CD4-positive, alpha-beta T cell (primary cell): ENCODE measurements at regions not wholly inside any gene's neighbourhood (a gene's known extent, or its start where the extent isn't known, plus 50 kb on each side); places are given as distances from the start of the nearest gene placed in this dataset.

ENCODE experiments used
- ATAC-seq: fragments of 200-7000 bp; cut with Tn5 transposase; one replicate; pipeline ENCODE4 v1.10.0; 2022; ENCODE audit warnings: mild to moderate bottlenecking; ENCODE audit not compliant: poor library complexity
- CTCF ChIA-PET: fragments of 350-600 bp; sonication (Branson Sonifier 250); formaldehyde crosslinking; loops from one replicate; lab custom pipeline; 2021; ENCODE audit warnings: antibody characterized with exemption, inconsistent platforms; lab: Charles Lee
- POLR2A ChIA-PET: fragments of 350-600 bp; sonication (Branson Sonifier 250); formaldehyde crosslinking; loops from one replicate; lab custom pipeline; 2021; ENCODE audit warnings: antibody characterized with exemption, inconsistent platforms; lab: Charles Lee
- DNase-seq, 14 experiments: peaks; one replicate each; pipeline ENCODE4 v3.0.0-alpha.2; 2013 to 2020; ENCODE audit warnings: mixed read lengths in 2 of 14
- H3K27ac ChIP-seq, 2 donors: one replicate each; pipeline versions ENCODE4 v1.5.1 to v1.7.0; 2013; ENCODE audit warnings: low read length in 2 of 2, low read depth in 1 of 2, mild to moderate bottlenecking in 1 of 2
- H3K27me3 ChIP-seq, 2 experiments: 1 replicate in 1 of 2; 2 replicates in 1 of 2; pipeline versions ENCODE4 v1.6.1 to v1.7.0; 2013; ENCODE audit warnings: low read length in 2 of 2, control low read depth in 1 of 2, mild to moderate bottlenecking in 1 of 2, moderate library complexity in 1 of 2; ENCODE audit not compliant: insufficient read depth in 2 of 2, control insufficient read depth in 1 of 2
- H3K36me3 ChIP-seq: one replicate; pipeline ENCODE4 v1.6.1; 2013; ENCODE audit warnings: low read length, control low read depth; ENCODE audit not compliant: insufficient read depth
- H3K4me1 ChIP-seq: one replicate; pipeline ENCODE4 v1.6.1; 2013; ENCODE audit warnings: low read length, control low read depth; ENCODE audit not compliant: insufficient read depth
- H3K4me3 ChIP-seq: one replicate; pipeline ENCODE4 v1.5.1; 2013; ENCODE audit warnings: mild to moderate bottlenecking, low read length, moderate library complexity
- H3K9me3 ChIP-seq, 2 experiments: 1 replicate in 1 of 2; 2 replicates in 1 of 2; pipeline versions ENCODE4 v1.6.1 to v1.7.0; 2013; ENCODE audit warnings: low read length in 2 of 2, mild to moderate bottlenecking in 2 of 2, control low read depth in 1 of 2, moderate library complexity in 1 of 2; ENCODE audit not compliant: control insufficient read depth in 1 of 2, insufficient read depth in 1 of 2
- H3K27ac Mint-ChIP-seq: one replicate; pipeline ENCODE4 v1.8.0; 2020; ENCODE audit warnings: mixed read lengths
- H3K27me3 Mint-ChIP-seq: one replicate; pipeline ENCODE4 v1.8.0; 2021; ENCODE audit warnings: mixed read lengths
- H3K36me3 Mint-ChIP-seq: one replicate; pipeline ENCODE4 v1.8.0; 2021; ENCODE audit warnings: low read depth, mixed read lengths
- H3K4me1 Mint-ChIP-seq: one replicate; pipeline ENCODE4 v1.8.0; 2021; ENCODE audit warnings: low read depth, mixed read lengths
- H3K4me3 Mint-ChIP-seq: one replicate; pipeline ENCODE4 v1.8.0; 2020; ENCODE audit warnings: mild to moderate bottlenecking, mixed read lengths
- H3K9me3 Mint-ChIP-seq: one replicate; pipeline ENCODE4 v1.8.0; 2020; ENCODE audit warnings: mixed read lengths
- CTCF ChIP-seq: fragments of 200-600 bp; IDR thresholded peaks from one replicate; pipeline ENCODE4 v1.8.0; 2022; ENCODE audit warnings: antibody characterized with exemption, mild to moderate bottlenecking
- intact Hi-C, 2 experiments: fragments of 100-400 bp; cut with DNase I in 1 of 2; cut with micrococcal nuclease in 1 of 2; formaldehyde crosslinking; loops; one replicate each; pipeline versions ENCODE4 v1.15.1 to v1.9.0; 2023 to 2025; cut with DNase I, micrococcal nuclease

GRCh38 chr12:63052696-63053095 lies 98.3 kb downstream of the AVPR1A start:
- ATAC-seq (no peak), DNase-seq (no peak)
- H3K4me1 Mint-ChIP-seq = no peaks in the 10 kb centered on the region
- Histone ChIP-seq H3K27ac (no peak overlapping the region), H3K9me3 (no peaks in the 10 kb centered on the region), H3K27me3 (no peaks in the 10 kb centered on the region), H3K4me3 (no peak overlapping the region), H3K4me1 (no peaks in the 10 kb centered on the region), H3K36me3 (no peaks in the 10 kb centered on the region)
- POLR2A ChIA-PET = no interaction called here
- H3K4me3 Mint-ChIP-seq = no peak overlapping the region
- H3K27me3 Mint-ChIP-seq = peaks cover 4% of the 10 kb centered on the region
- CTCF ChIA-PET = no interaction called here
- TF ChIP-seq CTCF = no peak
- no peaks in the 10 kb centered on the region for H3K9me3 Mint-ChIP-seq
- intact Hi-C loops = no loop called here
- H3K27ac Mint-ChIP-seq = no peak overlapping the region
- H3K36me3 Mint-ChIP-seq = no peaks in the 10 kb centered on the region

- intact Hi-C loops = no loop called here
- Mint-ChIP-seq H3K4me3 (no peak overlapping the region), H3K36me3 (no peaks in the 10 kb centered on the region), H3K27ac (no peak overlapping the region), H3K9me3 (no peaks in the 10 kb centered on the region), H3K4me1 (no peaks in the 10 kb centered on the region), H3K27me3 (peaks cover 4% of the 10 kb centered on the region)
- Histone ChIP-seq H3K36me3 (no peaks in the 10 kb centered on the region), H3K4me1 (no peaks in the 10 kb centered on the region), H3K9me3 (no peaks in the 10 kb centered on the region), H3K27me3 (no peaks in the 10 kb centered on the region), H3K4me3 (no peak overlapping the region), H3K27ac (no peak overlapping the region)
- TF ChIP-seq CTCF = no peak
- ChIA-PET CTCF (no interaction called here), POLR2A (no interaction called here)
- ATAC-seq (no peak), DNase-seq (no peak)
Observed at GRCh38 chr12:63047146-63047545, 103.9 kb downstream of the AVPR1A start.

- Mint-ChIP-seq H3K27ac (no peak overlapping the region), H3K27me3 (no peaks in the 10 kb centered on the region), H3K4me1 (no peaks in the 10 kb centered on the region), H3K36me3 (no peaks in the 10 kb centered on the region), H3K9me3 (no peaks in the 10 kb centered on the region), H3K4me3 (no peak overlapping the region)
- Histone ChIP-seq H3K9me3 (no peaks in the 10 kb centered on the region), H3K27ac (no peak overlapping the region), H3K4me3 (no peak overlapping the region), H3K27me3 (no peaks in the 10 kb centered on the region), H3K4me1 (no peaks in the 10 kb centered on the region), H3K36me3 (no peaks in the 10 kb centered on the region)
- intact Hi-C loops = no loop called here
- TF ChIP-seq CTCF = no peak
- ATAC-seq = no peak
- DNase-seq = no peak
- ChIA-PET CTCF (no interaction called here), POLR2A (no interaction called here)
Observed at GRCh38 chr12:63045020-63045860, 105.8 kb downstream of the AVPR1A start.
